Neural progenitor cell (in vitro differentiated cells): ENCODE measurements at regions not wholly inside any gene's neighbourhood (a gene's known extent, or its start where the extent isn't known, plus 50 kb on each side); places are given as distances from the start of the nearest gene placed in this dataset.

Experiments used
- DNase-seq: peaks from one replicate; pipeline ENCODE4 v3.0.0-alpha.2; 2016; ENCODE audit warnings: low spot score
- H2AFZ ChIP-seq: fragments of 200-600 bp; sonication (generic); replicated peaks from 2 replicates; pipeline ENCODE4 v1.6.1; 2016; ENCODE audit warnings: antibody characterized with exemption
- H3F3A ChIP-seq: fragments of 200-600 bp; sonication (generic); 2 replicates; pipeline ENCODE4 v1.6.1; 2016; ENCODE audit warnings: antibody characterized with exemption, low read depth
- H3K27ac ChIP-seq: fragments of 200-600 bp; sonication (generic); 2 replicates; pipeline ENCODE4 v1.5.1; 2016; ENCODE audit warnings: mild to moderate bottlenecking
- H3K27me3 ChIP-seq: fragments of 200-600 bp; sonication (generic); 2 replicates; pipeline ENCODE4 v1.6.1; 2016; ENCODE audit warnings: mild to moderate bottlenecking, moderate library complexity
- H3K36me3 ChIP-seq: fragments of 200-600 bp; sonication (generic); 2 replicates; pipeline ENCODE4 v1.5.1; 2016
- H3K4me1 ChIP-seq: fragments of 200-600 bp; sonication (generic); 2 replicates; pipeline ENCODE4 v1.6.1; 2016; ENCODE audit warnings: mixed run types
- H3K4me2 ChIP-seq: fragments of 200-600 bp; sonication (generic); 2 replicates; pipeline ENCODE4 v1.6.1; 2016
- H3K4me3 ChIP-seq: fragments of 200-600 bp; sonication (generic); 2 replicates; pipeline ENCODE4 v1.5.1; 2016
- H3K79me2 ChIP-seq: fragments of 200-600 bp; sonication (generic); 2 replicates; pipeline ENCODE4 v1.6.1; 2016; ENCODE audit warnings: low read depth
- H3K9ac ChIP-seq: fragments of 200-600 bp; sonication (generic); 2 replicates; pipeline ENCODE4 v1.6.1; 2016
- H3K9me3 ChIP-seq: fragments of 200-600 bp; sonication (generic); 2 replicates; pipeline ENCODE4 v1.5.1; 2016; ENCODE audit warnings: low read depth
- H4K20me1 ChIP-seq: fragments of 200-600 bp; sonication (generic); 2 replicates; pipeline ENCODE4 v1.6.1; 2016; ENCODE audit warnings: low read depth
- H3K27ac Mint-ChIP-seq: 3 replicates; pipeline ENCODE4 v1.8.0; 2021; ENCODE audit warnings: mixed read lengths
- H3K27me3 Mint-ChIP-seq: 2 replicates; pipeline ENCODE4 v1.8.0; 2022; ENCODE audit warnings: low read depth, mild to moderate bottlenecking, inconsistent platforms, moderate library complexity, mixed read lengths; ENCODE audit not compliant: insufficient read depth
- H3K36me3 Mint-ChIP-seq: 3 replicates; pipeline ENCODE4 v1.8.0; 2021; ENCODE audit warnings: mixed read lengths
- H3K4me1 Mint-ChIP-seq: 3 replicates; pipeline ENCODE4 v1.8.0; 2021; ENCODE audit warnings: mixed read lengths
- H3K4me3 Mint-ChIP-seq: 3 replicates; pipeline ENCODE4 v1.8.0; 2021; ENCODE audit warnings: mild to moderate bottlenecking, moderate library complexity, mixed read lengths
- H3K9me3 Mint-ChIP-seq: 3 replicates; pipeline ENCODE4 v1.8.0; 2020; ENCODE audit warnings: mixed read lengths
- EZH2 ChIP-seq: fragments of 200-600 bp; sonication (generic); IDR thresholded peaks from 2 replicates; pipeline ENCODE4 v1.6.1; 2017; ENCODE audit warnings: antibody characterized with exemption, mild to moderate bottlenecking, moderate library complexity
- EZH2phosphoT487 ChIP-seq: fragments of 200-600 bp; sonication (generic); IDR thresholded peaks from 2 replicates; pipeline ENCODE4 v1.6.1; 2017; ENCODE audit warnings: antibody characterized with exemption
- TF ChIP-seq, protein P1 (sequence below): fragments of 200-600 bp; sonication (generic); IDR thresholded peaks from 2 replicates; pipeline ENCODE4 v1.5.1; 2017; ENCODE audit warnings: antibody characterized with exemption, mild to moderate bottlenecking

- Mint-ChIP-seq H3K4me1 (no peaks in the 10 kb centered on the region), H3K36me3 (no peaks in the 10 kb centered on the region), H3K27me3 (peaks cover 2% of the 10 kb centered on the region), H3K9me3 (no peaks in the 10 kb centered on the region), H3K4me3 (no peak overlapping the region), H3K27ac (no peak overlapping the region)
- no peaks in the 10 kb centered on the region for H4K20me1 ChIP-seq
- H3K27ac ChIP-seq = no peak overlapping the region
- no peaks in the 10 kb centered on the region for H3K27me3 ChIP-seq
- H3K4me1 ChIP-seq = peaks cover 6% of the 10 kb centered on the region
- no peaks in the 10 kb centered on the region for H3K9me3 ChIP-seq
- no peak for DNase-seq
- TF ChIP-seq EZH2phosphoT487 = no peak
- no peak for TF ChIP-seq EZH2
- TF ChIP-seq, protein P1, sequence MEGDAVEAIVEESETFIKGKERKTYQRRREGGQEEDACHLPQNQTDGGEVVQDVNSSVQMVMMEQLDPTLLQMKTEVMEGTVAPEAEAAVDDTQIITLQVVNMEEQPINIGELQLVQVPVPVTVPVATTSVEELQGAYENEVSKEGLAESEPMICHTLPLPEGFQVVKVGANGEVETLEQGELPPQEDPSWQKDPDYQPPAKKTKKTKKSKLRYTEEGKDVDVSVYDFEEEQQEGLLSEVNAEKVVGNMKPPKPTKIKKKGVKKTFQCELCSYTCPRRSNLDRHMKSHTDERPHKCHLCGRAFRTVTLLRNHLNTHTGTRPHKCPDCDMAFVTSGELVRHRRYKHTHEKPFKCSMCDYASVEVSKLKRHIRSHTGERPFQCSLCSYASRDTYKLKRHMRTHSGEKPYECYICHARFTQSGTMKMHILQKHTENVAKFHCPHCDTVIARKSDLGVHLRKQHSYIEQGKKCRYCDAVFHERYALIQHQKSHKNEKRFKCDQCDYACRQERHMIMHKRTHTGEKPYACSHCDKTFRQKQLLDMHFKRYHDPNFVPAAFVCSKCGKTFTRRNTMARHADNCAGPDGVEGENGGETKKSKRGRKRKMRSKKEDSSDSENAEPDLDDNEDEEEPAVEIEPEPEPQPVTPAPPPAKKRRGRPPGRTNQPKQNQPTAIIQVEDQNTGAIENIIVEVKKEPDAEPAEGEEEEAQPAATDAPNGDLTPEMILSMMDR = no peak
- H3F3A ChIP-seq = no peaks in the 10 kb centered on the region
- H3K9ac ChIP-seq = no peak overlapping the region
- H3K36me3 ChIP-seq = no peaks in the 10 kb centered on the region
- H3K4me3 ChIP-seq = no peak overlapping the region
- H2AFZ ChIP-seq = no peak overlapping the region
- H3K79me2 ChIP-seq = no peaks in the 10 kb centered on the region
- no peak overlapping the region for H3K4me2 ChIP-seq
Measured at GRCh38 chr5:145666591-145666990, 168.6 kb downstream of the PRELID2 start.

GRCh38 chr5:145661737-145662485, 173.2 kb downstream of the PRELID2 start:
- Histone ChIP-seq H3K4me2 (no peak overlapping the region), H3K4me1 (peaks cover 6% of the 10 kb centered on the region), H4K20me1 (no peaks in the 10 kb centered on the region), H3K4me3 (no peak overlapping the region), H2AFZ (no peak overlapping the region), H3K27me3 (no peaks in the 10 kb centered on the region), H3K9ac (no peak overlapping the region), H3K79me2 (no peaks in the 10 kb centered on the region), H3K36me3 (no peaks in the 10 kb centered on the region), H3K27ac (no peak overlapping the region), H3F3A (no peaks in the 10 kb centered on the region), H3K9me3 (no peaks in the 10 kb centered on the region)
- H3K27me3 Mint-ChIP-seq = peaks cover 2% of the 10 kb centered on the region
- no peaks in the 10 kb centered on the region for H3K36me3 Mint-ChIP-seq
- TF ChIP-seq EZH2phosphoT487 (no peak), EZH2 (no peak)
- TF ChIP-seq, protein P1 = no peak
- no peaks in the 10 kb centered on the region for H3K9me3 Mint-ChIP-seq
- no peaks in the 10 kb centered on the region for H3K4me1 Mint-ChIP-seq
- no peak for DNase-seq
- H3K27ac Mint-ChIP-seq = no peak overlapping the region
- H3K4me3 Mint-ChIP-seq = no peak overlapping the region

- no peaks in the 10 kb centered on the region for H4K20me1 ChIP-seq
- no peaks in the 10 kb centered on the region for H3K4me1 Mint-ChIP-seq
Measured at GRCh38 chr5:145660897-145661640, 174.1 kb downstream of the PRELID2 start.

More at GRCh38 chr5:145660897-145661640, 174.1 kb downstream of the PRELID2 start:
- Histone ChIP-seq H3K79me2 (no peaks in the 10 kb centered on the region), H3K9me3 (no peaks in the 10 kb centered on the region), H3K9ac (no peak overlapping the region), H3F3A (no peaks in the 10 kb centered on the region), H3K27me3 (no peaks in the 10 kb centered on the region), H3K36me3 (no peaks in the 10 kb centered on the region), H3K4me2 (no peak overlapping the region), H3K27ac (no peak overlapping the region), H3K4me3 (no peak overlapping the region), H2AFZ (no peak overlapping the region), H3K4me1 (peaks cover 6% of the 10 kb centered on the region)
- H3K27me3 Mint-ChIP-seq = peaks cover 2% of the 10 kb centered on the region
- H3K36me3 Mint-ChIP-seq = no peaks in the 10 kb centered on the region
- H3K9me3 Mint-ChIP-seq = peaks cover under 1% of the 10 kb centered on the region
- DNase-seq = no peak
- H3K4me3 Mint-ChIP-seq = no peak overlapping the region
- H3K27ac Mint-ChIP-seq = no peak overlapping the region
- TF ChIP-seq EZH2phosphoT487 (no peak), EZH2 (no peak)
- TF ChIP-seq, protein P1 = no peak
